ENCODE measurements at regions not wholly inside any gene's neighbourhood (a gene's known extent, or its start where the extent isn't known, plus 50 kb on each side); places are given as distances from the start of the nearest gene placed in this dataset.

- no peak for DNase-seq
Observed at GRCh38 chr1:168782559-168783116, 53.6 kb upstream of the DPT start.

GRCh38 chr1:168783458-168784210 lies 54.6 kb upstream of the DPT start:
- no peak for DNase-seq

GRCh38 chr1:168786476-168787330 lies 57.7 kb upstream of the DPT start:
- no peak for DNase-seq

DNA sequence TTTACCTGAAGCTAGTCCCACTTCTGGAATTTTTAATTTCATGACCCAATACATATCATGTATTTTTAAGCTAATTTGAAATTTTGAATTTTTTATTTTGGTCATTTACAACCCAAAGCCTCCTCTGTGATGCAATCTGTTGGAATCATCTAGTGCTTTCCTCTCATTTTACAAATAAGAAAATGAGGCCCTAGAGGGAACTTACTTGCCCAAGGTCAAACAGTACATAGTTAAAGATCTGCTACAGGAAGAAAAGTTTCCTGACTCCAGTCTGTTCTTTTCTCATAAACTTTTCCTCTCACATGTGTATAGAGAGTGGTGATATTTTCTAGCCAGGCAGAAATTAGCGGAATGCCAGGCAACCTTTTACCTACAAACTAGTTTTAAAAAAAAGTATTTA lies 59.3 kb upstream of the DPT start:
- no peak for DNase-seq

DNA sequence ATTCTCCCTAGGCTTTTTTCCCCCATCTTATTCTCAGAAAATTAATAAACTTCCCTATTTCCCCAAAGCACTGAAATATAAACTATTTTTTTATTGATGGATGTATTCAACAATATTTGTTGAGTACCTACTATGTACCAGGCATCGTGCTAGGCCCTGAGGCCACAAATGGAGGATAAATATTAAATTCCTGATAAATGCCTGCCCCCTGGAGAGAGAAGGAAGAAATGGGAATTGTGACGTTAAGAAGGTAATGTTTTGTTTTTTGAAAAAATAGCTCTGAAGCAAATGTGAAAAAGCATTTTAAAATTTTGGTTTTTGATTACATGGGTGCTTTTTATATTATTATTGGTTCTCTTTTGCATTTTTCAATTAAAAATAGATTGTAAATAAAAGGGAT lies 60.5 kb upstream of the DPT start:
- DNase-seq: no peak

DNA sequence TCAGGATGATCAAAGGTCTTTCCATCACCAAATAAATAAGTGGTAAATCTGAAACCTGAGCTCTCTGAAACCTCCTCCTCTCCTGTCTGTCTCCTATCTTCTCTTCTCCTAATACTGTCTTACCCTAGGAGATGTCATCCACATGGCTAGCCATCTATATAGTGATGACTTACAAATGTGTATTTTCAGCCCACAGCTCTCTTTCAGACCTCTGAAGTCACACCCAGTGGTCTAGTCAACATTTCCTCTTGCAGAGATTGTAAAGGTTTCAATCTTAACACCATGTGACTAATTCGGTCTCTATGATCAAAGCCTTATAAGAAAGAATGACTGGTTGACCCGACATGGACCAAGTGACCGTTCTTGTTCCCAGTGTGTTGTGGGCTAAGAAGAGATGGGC lies 63.1 kb upstream of the DPT start:
- DNase-seq: no peak

DNA sequence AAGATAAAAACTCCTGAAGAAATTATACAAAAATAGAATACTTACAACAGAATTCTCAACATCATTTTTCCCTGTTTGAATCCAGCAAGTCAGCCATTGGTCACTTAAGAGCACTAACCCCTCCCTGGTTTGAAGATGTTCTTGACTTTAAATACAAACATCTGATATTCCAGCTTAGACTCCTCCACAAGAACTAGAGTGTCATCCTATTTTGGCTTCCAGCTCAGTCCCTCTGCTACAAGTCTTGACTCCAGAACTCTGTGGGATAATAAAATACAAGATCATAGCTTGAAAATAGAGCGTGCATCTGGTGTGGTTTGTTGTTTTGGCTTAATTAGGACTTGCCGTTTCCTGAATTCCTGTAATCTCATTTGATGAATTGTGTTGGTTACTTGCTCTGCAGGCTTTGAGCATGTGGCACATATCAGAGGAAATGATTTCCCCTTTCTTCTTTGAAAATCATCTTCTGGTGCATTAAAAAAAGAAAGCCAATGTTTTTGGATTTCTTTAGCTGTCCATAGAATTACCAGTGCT lies 63.7 kb upstream of the DPT start:
- no peak for DNase-seq

DNA sequence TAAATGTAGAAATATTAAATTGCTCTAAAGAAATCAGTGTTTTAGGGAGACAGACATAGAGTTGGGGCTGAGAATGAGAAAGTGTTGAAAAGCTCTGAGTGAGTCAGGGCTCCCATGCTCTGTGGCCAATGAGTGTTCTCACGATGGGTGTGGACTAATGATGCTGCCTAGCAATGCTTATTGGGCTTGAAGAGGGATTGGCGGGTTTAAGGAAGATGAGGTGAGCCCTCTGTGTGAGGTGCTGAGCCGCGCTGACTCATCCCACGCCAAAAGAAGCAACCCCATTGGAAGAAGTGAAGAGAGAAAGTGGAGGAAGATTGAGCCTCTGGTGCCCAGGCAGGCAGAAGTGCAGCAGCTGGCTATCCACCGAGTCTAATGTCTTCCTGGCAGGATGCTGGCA lies 65.1 kb upstream of the DPT start:
- no peak for DNase-seq

- DNase-seq: no peak
Observed at GRCh38 chr1:168795681-168796080, 66.7 kb upstream of the DPT start.

GRCh38 chr1:168799927-168800605 lies 71.1 kb upstream of the DPT start:
- DNase-seq: no peak

DNA sequence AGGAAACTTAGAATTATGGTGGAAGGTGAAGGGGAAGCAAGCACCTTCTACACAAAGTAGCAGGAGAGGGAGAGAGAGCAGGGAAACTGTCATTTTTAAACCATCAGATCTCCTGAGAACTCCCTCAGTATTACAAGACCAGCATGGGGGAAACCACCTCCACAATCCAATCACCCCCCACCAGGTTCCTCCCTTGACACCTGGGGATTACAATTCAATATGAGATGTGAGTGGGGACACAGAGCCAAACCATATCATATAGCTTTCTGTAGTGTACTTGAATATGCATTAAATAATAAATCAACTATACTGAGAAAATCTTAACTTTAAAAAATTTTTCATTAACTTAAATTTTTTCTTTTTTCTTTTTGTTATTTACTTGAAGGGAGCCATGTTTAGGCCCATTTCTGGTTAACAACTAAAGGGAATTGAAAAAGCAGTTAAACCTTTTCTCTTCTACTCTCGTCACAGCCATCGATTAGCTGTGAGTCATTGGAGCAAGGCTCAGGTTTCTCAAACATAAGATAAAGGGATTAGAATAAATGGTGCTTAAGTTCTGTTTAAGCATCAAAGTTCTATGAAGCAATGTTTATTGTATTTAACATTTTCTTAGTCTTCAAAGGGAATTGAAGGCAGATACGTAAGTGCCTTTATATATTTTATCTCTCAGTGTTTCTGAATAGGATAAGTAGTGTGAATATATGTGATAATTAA lies 72.2 kb upstream of the DPT start:
- no peak for DNase-seq

DNA sequence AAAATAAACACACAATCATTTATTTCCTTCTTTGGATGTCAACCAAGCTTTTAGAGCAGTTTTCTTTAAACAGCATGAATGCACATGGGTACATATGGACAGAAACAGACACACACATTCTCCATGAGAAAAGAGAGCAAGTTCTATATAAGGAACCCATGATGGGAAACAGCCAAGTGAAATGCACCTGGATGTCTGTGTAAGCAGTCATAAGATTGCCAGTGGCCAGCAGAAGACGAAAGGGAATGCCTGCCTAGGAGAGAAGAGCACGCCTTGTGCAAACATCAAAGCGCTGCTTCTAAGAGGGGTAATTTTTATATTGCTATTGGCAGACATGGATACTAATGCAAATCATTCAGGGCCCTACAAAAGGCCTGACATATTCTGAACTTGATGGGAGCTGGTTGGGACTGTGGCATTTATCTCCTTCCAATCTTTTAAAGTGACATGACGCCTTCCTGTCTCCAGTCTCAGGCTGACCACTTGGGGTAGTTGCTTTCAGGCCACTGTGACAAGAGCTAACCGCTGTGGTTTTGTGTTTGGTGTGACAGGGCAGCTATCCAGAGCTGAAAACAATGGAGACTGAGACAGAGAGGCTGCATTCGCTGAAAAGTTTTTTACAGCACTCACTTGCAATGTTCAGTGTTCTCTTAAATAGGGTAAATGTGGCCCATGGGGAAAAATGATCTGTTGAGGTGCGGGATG lies 75.0 kb upstream of the DPT start:
- no peak for DNase-seq

DNA sequence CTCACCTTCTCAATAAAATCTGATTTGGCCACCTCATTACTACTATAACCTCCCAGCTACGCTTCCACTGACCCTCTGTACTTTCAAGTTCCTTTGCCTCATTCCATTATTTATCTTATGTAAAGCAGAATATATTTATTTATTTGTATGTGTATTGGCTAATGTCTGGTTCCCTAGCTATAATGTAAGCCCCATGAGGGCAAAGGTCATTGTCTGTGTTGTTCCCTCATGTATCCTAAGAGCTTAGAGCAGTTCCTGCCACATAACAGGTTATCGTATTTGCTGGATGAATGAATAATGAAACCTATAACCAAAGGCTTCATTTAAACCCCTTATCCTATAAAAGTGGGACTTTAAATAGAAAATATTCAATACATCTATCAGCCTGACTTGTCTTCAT lies 77.9 kb upstream of the DPT start:
- DNase-seq: no peak

DNA sequence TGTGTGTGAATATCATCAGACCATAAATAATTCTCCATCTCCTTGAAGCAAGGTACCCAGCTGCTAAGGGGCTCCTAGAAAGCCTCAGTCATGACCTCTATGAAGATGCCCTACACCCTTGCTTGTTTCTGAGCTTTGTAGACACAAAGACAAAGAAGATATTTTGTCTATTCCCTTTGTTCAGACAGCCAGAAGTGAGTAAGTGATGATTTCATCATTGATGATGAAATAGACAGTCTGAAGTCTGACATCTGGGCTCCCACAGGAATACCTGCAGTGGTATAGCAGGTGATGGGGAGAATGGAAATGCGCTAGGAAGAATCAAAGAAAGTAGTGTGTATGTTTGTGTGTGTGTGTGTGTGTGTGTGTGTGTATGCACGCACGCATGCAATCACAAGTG lies 82.2 kb upstream of the DPT start:
- DNase-seq: no peak

DNA sequence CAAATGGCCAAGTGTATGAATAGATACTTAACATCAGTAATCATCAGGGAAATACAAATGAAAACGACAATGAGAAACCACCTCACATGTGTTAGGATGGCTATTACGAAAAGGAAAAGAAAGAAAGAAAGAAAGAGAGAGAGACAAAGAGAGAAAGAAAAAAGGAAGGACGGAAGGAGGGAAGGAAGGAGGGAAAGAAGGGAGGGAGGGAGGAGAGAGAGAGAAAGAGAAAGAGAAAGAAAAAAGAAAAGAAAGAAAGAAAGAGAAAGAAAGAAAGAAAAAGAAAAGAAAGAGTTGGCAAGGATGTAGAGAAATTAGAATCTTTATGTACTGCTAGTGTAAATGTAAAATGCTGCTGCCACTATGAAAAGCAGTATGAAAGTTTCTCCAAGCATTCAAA lies 90.7 kb upstream of the DPT start:
- DNase-seq: no peak

- peak; percentile 49 for DNase-seq
Observed at GRCh38 chr1:168821434-168821833, 92.4 kb upstream of the DPT start.

- DNase-seq: no peak
Observed at GRCh38 chr1:168822911-168823310, 93.9 kb upstream of the DPT start.

DNA sequence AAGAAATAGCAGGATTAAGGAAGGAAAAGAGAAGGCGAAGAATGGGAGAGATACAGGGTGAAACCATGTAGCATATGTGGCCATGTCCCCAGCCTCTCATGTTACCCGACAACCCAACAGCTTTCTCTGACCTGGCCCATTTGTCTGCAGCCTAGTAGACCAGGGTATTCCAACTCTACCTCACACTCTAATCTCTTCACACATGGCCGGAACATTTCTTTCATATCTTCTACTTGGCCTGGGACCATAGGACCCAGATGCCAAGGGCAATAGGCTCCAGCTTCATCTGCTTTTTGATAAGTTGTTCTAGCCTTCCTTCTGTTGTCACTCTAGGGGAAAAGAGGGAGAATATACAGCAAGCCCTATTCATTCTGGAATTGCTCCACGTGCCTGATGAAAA lies 95.0 kb upstream of the DPT start:
- no peak for DNase-seq

- peak; percentile 16 for DNase-seq
Observed at GRCh38 chr1:168824418-168825065, 95.5 kb upstream of the DPT start.

GRCh38 chr1:168825129-168825528 lies 96.1 kb upstream of the DPT start:
- no peak for DNase-seq

- no peak for DNase-seq
Observed at GRCh38 chr1:168825820-168826219, 96.8 kb upstream of the DPT start.
